GM03348 (cell line): ENCODE measurements at regions not wholly inside any gene's neighbourhood (a gene's known extent, or its start where the extent isn't known, plus 50 kb on each side); places are given as distances from the start of the nearest gene placed in this dataset.
"Not testable (repeated sequence)": the region's sequence is repeated elsewhere in the genome, so short reads cannot be mapped to it uniquely, and the experiment has no call there.

ENCODE experiments used
- DNase-seq: peaks from one replicate; pipeline ENCODE4 v3.0.0; 2012; ENCODE audit warnings: low spot score

DNA sequence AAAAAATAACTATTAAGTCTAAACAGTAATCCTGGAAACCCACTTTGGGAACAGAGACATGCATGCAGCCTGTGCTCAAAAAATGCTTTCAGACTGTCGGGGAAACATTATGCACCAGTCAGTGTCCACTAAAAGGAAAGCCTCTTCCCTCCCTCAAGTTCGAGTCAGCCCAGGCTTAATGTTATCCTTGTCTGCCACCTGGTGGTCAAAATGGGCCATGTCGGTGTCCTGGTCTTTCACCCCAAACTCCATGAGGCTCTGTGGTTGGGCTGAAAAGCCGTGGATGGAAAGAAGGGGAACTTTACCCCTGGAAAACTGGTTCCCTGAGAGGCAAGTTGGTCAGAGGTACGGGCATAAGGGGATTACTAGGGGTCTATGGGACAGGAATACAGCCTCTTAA lies 88.4 kb upstream of the ZNF492 start:
- peak; percentile 29 for DNase-seq

DNA sequence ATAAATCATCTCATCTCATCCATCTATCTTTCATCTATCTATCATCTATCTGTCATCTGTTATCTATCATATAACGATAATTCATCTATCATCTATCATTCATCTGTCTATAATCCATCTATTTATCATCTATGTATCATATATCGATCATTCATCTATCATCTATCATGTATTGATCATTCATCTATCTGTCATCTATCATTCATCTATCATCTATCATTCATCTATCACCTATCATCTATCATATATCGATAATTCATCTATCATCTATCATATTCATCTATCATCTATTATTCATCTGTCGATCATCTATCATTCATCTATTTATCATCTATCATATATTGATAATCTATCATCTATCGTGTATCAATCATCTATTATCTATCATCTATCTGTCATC lies 100.4 kb upstream of the ZNF492 start:
- DNase-seq, result no peak

DNA sequence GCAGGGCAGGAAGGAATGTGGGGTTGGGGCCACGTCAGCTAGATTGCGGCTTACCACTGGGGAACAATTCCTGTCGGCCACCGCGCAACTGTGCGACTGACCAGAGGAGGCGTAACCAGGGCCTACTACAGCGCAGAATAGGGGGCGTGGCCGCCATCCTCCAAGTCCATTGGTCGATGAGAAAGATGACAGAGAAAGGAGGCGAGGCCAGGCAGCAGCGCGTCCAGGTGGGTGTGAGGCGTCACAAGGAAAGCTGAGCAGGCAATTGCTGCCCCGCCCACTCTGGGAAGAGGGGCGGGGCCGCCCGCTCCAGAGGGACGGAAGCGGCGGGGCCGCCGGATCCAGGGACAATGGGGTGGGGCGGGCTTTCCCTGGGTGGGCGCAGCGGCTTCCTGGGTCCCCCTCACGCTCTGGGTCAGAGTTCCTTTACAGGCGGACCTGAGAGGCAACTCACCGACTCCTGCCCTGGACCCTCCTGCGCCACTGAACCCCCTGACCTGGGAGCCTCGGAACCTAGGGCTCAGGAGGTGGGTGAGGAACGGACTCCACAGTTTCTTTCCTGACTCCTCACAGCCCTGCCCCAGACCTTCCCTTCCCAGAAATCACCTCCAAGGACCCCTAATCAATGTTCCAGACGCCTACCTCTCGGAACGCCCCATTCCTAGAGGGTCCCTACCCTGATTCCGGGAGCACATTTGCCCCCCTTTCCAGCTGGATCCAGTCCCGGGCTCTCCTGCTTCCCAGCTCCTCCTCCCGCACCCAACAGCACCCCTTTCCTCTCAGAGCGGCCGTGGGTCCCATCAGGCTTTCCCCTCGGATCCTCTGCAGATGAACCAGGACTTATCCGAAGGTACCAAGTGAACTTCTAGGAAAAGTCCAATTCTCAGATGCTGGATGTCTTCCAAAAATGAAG lies 101.5 kb upstream of the ZNF492 start:
- no peak for DNase-seq

DNA sequence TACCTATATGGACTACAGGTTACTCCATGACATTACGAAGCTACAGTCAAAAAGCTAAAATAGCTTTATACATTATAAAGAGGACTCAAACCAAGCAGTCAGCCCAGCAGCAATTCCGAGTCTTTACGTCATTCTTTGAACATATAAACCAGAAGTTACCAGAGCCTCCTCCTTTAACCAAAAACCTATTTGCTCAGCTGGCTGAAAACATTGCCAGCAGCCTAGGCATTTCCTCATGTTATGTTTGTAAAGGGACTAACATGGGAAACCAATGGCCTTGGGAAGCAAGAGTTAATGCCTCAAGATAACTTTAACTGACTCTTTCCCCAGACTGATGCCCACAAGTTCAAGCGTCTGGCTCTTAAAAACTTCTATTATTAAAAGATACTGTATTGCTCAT lies 104.1 kb upstream of the ZNF492 start:
- DNase-seq, result no peak

DNA sequence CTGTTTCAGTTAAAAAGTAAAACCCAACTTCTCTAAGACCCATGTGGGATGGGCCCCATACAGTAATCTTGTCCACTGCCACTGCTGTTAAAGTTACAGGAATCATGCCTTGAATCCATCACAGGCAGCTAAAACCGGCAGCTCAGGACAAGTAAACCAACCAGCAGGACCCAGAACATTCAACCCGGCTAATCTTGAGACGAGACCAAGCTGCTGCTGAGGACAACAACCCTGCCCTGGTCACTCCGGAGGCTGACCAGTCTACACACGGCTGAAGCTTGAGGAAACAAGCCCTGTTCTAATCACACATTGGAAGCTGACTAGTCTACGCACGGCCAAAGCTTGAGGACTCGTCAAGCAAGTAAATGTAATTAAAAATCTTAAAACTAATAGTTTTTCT lies 105.2 kb upstream of the ZNF492 start:
- no peak for DNase-seq

DNA sequence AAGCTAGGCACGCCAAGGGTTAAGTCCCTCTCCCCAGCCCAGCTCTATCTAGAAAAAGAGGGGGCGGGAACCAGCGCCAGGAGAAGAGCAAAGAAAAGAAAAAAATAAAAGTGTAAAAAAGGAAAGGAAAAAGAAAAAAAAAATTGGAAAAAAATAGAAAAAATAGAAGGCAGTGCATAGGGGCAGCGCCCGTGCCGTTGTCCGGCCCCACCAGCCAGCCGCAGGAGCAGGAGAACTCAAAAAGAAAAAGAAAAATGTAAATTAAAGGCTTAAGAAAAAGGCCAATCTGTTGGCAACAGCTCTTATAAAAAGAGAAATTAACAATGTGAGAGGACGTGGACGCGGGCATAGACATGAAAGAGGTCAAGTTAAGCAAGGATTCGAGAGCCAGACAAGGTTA lies 105.4 kb upstream of the ZNF98 start:
- no peak for DNase-seq

DNA sequence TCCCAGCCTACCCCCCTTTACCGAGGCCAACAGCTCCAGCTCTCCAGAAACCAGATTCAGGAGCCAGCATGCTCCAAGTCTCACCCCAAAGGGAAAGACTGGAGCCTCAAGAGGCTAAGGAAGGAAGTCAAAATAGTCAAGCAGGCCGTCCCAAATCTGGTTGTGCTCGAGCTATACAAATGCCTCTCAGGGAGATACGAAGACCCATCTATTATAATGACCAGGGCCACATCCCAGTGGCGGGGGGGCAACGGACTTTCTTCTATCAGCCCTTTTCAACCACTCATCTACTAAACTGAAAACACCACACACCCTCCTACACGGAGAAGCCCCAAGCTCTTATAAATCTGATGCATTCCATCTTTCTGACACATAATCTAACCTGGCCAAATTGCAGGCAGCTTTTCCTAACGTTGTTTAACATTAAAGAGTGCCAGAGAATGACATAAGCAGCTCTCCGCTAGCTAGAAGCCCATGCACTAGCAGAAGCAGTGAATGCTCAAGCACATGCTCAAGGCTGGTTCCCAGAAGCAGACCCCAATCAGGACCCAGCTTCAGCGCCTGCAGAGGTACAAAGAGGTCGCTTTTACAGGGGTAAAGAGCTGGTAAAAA lies 104.6 kb upstream of the ZNF98 start:
- DNase-seq, result no peak

DNA sequence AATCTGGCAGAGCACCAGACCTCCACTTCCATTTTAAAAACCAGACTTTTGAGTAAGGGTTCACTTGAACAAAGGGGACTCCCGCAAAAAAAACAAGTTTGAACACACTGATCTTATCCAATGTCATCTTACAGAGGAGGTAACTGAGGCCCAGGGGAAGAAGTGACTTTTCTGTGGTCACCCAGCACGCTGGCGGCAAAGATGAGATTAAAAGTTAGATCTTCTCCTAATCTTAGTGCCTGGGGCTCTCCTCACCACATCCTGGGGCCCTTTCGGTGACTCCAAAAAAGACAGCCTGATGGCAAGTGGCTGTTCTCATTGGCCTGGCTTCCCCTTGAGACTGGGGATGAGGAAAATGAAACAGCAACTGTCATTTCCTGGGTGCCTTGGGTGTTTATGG lies 101.8 kb upstream of the ZNF98 start:
- no peak for DNase-seq

DNA sequence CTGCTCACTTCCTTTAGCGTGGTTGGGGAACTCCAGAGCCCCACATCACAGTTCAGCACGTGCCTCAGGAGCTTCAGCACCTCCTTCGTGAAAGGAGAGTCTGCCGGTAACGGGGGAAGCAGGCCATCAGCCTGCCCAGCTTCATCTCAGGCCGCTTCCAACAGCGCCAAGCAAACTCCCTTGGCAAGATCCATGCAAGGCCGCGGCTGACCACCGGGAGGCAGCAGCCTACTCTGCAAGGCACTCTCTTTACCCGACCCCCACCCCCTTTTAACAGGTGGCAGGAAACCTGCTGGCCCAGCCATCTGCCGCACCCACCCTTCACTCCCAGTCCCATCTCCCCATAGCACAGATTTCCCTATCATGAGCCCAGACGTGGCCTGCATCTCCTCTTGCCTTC lies 97.4 kb upstream of the ZNF98 start:
- not testable (repeated sequence) for DNase-seq

DNA sequence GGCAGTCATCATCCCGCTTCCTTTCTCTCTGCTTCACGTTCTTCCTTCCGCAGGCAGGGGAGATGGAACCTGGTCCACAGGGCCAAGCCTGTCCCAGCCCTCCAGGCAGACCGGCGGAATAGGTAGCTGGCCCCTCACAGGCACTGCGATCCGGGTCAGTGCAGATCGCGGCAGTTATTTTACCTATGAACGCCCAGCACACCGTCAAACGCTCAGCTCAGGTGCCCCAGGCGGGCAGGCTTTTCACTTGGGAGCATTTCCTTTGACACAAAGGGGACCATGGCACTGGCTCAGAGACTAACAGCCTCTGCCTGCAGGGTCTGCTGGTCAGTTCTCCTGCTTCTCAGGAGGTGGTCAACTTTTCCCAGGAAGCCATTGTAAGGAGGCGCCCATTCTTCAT lies 97.0 kb upstream of the ZNF98 start:
- DNase-seq, result no peak

DNA sequence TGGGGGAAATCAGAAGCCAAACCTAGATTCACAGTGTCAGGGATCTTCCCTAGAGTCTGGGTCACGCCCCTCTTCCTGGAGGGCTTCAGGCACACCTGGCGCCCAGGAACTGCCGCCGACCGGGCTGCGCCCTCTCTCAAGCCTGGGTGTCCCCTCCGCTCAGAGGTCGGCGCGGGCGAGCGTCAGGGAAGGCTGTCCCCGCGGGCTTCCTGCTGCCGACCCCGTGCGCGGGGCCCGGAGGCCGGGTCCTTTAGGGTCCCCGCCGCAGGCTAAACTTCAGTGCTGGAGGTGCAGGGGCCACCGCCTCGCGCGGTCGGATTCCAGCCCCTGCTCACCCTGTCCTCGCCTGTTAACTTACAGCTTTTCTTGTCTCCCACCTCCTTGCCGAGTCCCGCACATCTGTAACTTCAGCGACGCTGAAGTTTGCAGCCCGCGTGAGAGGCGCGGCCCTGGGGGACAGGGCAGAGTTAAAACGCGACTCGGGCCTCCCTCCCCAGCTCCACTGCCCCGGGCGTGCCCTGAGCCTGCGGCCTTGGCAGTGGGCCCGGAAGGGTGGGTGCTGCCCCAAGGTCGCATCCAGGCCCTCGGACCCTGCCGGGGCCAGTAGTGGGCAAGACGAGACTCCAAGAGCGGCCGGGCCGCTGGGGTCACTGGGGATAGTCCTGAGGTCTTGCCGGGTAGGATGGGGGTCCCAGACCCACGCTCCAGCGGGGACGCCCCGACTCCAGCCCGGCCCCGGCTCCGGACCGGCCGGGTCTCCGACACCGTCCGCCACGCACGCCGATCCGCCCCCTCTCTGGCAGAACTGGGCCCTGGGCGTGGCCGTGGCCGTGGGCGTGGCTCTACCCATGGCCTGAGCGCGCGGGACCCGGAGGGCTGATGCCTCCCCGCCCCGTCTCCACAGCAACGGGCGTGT lies 95.6 kb upstream of the ZNF98 start:
- DNase-seq, result no peak

DNA sequence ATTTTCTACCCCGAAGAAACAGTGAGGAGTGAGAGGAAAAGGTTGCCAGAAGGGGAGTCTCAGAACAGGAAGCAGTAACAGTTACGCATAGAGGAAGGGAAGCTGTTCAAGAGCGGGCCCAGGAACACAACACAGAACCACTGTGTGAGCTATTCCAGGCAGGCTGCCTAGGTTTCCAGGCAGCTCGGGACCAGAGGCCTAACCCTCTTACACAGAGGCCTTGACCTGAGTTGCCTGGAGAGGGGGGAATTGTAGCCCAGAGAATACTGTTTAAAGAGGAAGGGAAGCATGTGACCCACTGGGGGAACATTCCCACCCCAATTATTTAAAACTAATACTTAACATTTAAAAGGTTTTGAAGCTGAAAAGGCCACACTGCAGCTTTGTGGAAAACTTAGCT lies 93.3 kb upstream of the ZNF98 start:
- no peak for DNase-seq

DNA sequence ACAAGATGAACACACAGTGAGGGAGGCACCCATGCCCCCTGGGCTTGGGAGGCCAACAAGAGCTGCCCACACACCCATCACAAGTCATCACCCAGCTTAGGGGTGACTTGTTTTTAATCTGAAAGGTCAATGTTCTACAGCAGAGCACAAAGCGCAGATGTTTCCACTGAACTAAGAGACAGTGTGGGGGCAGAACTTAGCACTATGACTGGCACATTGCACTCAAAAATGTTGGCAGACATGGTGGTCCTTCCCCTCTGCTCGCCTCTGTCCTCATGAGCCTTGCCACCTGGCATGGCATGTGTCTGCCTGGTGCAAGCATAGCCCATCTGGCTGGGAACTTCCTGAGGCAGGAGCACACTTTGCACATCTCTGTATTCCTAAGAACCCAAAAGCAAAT lies 81.4 kb upstream of the ZNF98 start:
- DNase-seq, result no peak

DNA sequence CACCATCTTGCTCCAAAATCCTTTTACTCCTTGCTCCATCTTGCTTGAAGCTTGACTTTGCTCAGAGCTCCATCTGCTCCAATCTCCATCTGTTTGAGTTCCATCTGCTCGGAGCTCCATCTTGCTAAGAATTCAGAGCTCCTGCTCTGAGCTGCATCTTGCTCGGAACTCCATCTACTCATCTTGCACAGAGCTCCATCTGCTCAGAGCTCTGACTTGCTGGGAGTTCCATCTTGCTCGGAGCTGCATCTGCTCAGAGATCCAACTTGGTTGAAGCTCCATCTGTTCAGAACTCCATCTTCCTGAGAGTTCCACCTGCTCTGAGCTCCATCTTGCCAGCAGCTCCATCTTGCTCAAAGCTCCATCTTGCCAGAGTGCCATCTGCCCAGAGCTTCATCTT lies 80.6 kb upstream of the ZNF98 start:
- no peak for DNase-seq

DNA sequence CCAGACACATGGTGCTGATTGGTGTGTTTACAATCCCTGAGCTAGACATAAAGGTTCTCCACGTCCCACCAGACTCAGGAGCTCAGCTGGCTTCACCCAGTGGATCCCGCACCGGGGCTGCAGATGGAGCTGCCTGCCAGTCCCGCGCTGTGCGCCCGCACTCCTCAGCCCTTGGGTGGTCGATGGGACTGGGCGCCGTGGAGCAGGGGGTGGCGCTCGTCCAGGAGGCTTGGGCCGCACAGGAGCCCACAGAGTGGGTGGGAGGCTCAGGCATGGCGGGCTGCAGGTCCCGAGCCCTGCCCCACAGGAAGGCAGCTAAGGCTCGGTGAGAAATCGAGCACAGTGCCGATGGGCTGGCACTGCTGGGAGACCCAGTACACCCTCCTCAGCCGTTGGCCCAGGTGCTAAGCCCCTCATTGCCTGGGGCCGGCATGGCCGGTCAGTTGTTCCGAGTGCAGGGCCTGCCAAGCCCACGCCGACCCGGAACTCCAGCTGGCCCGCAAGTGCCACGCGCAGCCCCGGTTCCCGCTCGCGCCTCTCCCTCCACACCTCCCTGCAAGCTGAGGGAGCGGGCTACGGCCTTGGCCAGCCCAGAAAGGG lies 76.8 kb upstream of the ZNF98 start:
- not testable (repeated sequence) for DNase-seq

DNA sequence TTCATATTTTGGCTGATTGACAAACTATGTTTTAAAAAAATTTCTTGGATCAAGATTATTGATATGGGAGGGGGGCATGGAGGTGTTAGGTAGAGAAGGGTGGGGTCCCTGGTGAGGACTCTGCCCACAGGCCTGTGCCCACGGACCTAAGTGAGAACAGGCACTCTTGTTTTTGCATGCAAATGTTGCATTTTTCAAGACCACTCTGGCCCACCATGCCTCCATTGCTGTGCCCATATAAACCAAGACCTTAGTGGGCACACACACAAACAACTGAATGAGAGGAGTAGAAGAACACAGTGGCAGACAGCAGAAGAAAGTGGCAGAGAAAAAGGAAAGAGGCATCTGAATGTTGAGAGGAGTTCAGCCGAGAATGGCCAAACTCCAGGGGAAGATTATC lies 69.6 kb upstream of the ZNF98 start:
- DNase-seq, result no peak

DNA sequence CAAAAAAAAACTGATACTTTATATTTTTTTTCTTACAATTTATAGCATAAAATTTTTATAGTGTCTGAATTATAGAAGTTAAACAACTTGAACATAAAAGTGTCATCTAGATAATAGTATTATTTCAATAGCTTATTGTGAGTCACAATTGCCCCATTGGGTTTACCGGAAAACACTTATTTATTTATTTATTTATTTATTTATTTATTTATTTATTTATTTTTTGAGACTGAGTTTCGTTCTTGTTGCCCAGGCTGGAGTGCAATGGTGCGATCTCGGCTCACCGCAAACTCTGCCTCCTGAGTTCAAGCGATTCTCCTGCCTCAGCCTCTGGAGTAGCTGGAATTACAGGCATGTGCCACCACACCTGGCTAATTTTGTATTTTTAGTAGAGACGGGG lies 61.4 kb upstream of the ZNF98 start:
- not testable (repeated sequence) for DNase-seq

DNA sequence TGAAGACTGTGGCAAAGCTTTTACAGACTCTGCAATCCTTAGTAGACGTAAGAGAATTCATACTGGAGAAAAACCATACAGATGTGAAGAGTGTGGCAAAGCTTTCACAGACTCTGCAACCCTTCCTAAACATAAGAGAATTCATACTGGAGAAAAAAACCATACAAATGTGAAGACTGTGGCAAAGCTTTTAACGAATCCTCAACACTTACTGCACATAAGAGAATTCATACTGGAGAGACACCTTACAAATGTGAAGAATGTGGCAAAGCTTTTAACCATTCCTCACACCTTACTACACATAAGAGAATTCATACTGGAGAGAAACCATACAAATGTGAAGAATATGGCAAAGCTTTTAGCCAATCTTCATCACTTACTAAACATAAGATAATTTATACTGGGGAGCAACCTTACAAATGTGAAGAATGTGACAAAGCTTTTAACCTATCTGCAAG lies 50.1 kb upstream of the ZNF98 start:
- DNase-seq, result no peak
